HEK293 (cell line): ENCODE measurements at regions not wholly inside any gene's neighbourhood (a gene's known extent, or its start where the extent isn't known, plus 50 kb on each side); places are given as distances from the start of the nearest gene placed in this dataset.

Source experiments
- CTCF ChIA-PET: fragments of 350-600 bp; formaldehyde crosslinking; extraction: SDS; loops from one replicate; lab custom pipeline; 2021; ENCODE audit warnings: antibody characterized with exemption; lab: Yijun Ruan, JAX
- POLR2A ChIA-PET: fragments of 300-600 bp; formaldehyde crosslinking; extraction: SDS; loops from one replicate; lab custom pipeline; 2020; ENCODE audit warnings: antibody characterized with exemption, inconsistent platforms; lab: Yijun Ruan, JAX
- H3K27ac ChIP-seq: fragments of 200-500 bp; sonication (Bioruptor generic); 2 replicates; pipeline ENCODE4 v1.5.1; 2014; ENCODE audit warnings: low read depth, low read length, control low read depth, inconsistent platforms; ENCODE audit errors: extremely low read depth
- H3K36me3 ChIP-seq, 2 experiments: fragments of 200-500 bp in 1 of 2; sonication (Bioruptor generic) in 1 of 2; 1 replicate in 1 of 2; 2 replicates in 1 of 2; pipeline ENCODE4 v1.5.1; 2014 to 2017; ENCODE audit warnings: inconsistent platforms in 2 of 2, low read length in 2 of 2; ENCODE audit not compliant: control insufficient read depth in 2 of 2, insufficient read depth in 1 of 2
- H3K4me1 ChIP-seq: fragments of 200-500 bp; sonication (Bioruptor generic); 2 replicates; pipeline ENCODE4 v1.5.1; 2014; ENCODE audit warnings: mild to moderate bottlenecking, low read length, inconsistent platforms; ENCODE audit not compliant: control insufficient read depth, insufficient read depth
- H3K4me3 ChIP-seq: 2 replicates; pipeline ENCODE4 v1.5.1; 2011; ENCODE audit warnings: low read depth, mild to moderate bottlenecking, control low read depth, low read length, moderate library complexity
- H3K9me3 ChIP-seq: fragments of 200-500 bp; sonication (Bioruptor generic); 2 replicates; pipeline ENCODE4 v1.5.1; 2014; ENCODE audit warnings: low read depth, low read length, inconsistent platforms; ENCODE audit not compliant: control insufficient read depth, insufficient read depth
- BCL11B ChIP-seq: fragments of 450-650 bp; formaldehyde crosslinking; IDR thresholded peaks from 2 replicates; pipeline ENCODE4 v1.5.1; 2016; ENCODE audit warnings: low read depth, missing biosample characterization, missing genetic modification characterization
- FEZF1 ChIP-seq: fragments of 450-650 bp; formaldehyde crosslinking; IDR thresholded peaks from 2 replicates; pipeline ENCODE4 v1.5.1; 2016; ENCODE audit warnings: missing biosample characterization, missing genetic modification characterization
- HOXA7 ChIP-seq: sonication (generic); formaldehyde crosslinking; IDR thresholded peaks from 2 replicates; pipeline ENCODE4 v1.8.1; 2022; ENCODE audit warnings: missing genetic modification reagents, borderline replicate concordance
- HOXD13 ChIP-seq: sonication (generic); formaldehyde crosslinking; IDR thresholded peaks from 2 replicates; pipeline ENCODE4 v1.8.0; 2022; ENCODE audit warnings: missing genetic modification reagents, borderline replicate concordance
- IKZF3 ChIP-seq: fragments of 450-650 bp; IDR thresholded peaks from 2 replicates; pipeline ENCODE4 v1.5.0; 2018; ENCODE audit warnings: missing biosample characterization, mild to moderate bottlenecking, missing genetic modification characterization, moderate library complexity
- OSR2 ChIP-seq: fragments of 450-650 bp; formaldehyde crosslinking; IDR thresholded peaks from 2 replicates; pipeline ENCODE4 v1.5.1; 2016; ENCODE audit warnings: missing biosample characterization, missing genetic modification characterization
- OVOL3 ChIP-seq: fragments of 450-650 bp; formaldehyde crosslinking; IDR thresholded peaks from 2 replicates; pipeline ENCODE4 v1.5.1; 2016; ENCODE audit warnings: missing biosample characterization, missing genetic modification characterization
- REST ChIP-seq: fragments of 450-650 bp; formaldehyde crosslinking; IDR thresholded peaks from 2 replicates; pipeline ENCODE4 v1.5.1; 2016; ENCODE audit warnings: missing biosample characterization, missing genetic modification characterization
- SP2 ChIP-seq: fragments of 450-650 bp; formaldehyde crosslinking; IDR thresholded peaks from 2 replicates; pipeline ENCODE4 v1.5.1; 2016; ENCODE audit warnings: missing biosample characterization, missing genetic modification characterization
- YY1 ChIP-seq: fragments of 450-650 bp; formaldehyde crosslinking; IDR thresholded peaks from 2 replicates; pipeline ENCODE4 v1.5.1; 2018; ENCODE audit warnings: missing biosample characterization, missing genetic modification characterization
- ZBTB17 ChIP-seq: fragments of 450-650 bp; formaldehyde crosslinking; IDR thresholded peaks from 2 replicates; pipeline ENCODE4 v1.5.1; 2016; ENCODE audit warnings: missing biosample characterization, missing genetic modification characterization
- ZEB2 ChIP-seq: fragments of 450-650 bp; formaldehyde crosslinking; IDR thresholded peaks from 2 replicates; pipeline ENCODE4 v1.5.1; 2016; ENCODE audit warnings: missing biosample characterization, missing genetic modification characterization
- ZNF223 ChIP-seq: fragments of 450-650 bp; formaldehyde crosslinking; IDR thresholded peaks from 2 replicates; pipeline ENCODE4 v1.5.1; 2016; ENCODE audit warnings: missing biosample characterization, missing genetic modification characterization
- ZNF239 ChIP-seq: fragments of 450-650 bp; formaldehyde crosslinking; IDR thresholded peaks from 2 replicates; pipeline ENCODE4 v1.5.1; 2016; ENCODE audit warnings: missing biosample characterization, missing genetic modification characterization
- ZNF311 ChIP-seq: fragments of 450-650 bp; formaldehyde crosslinking; IDR thresholded peaks from 2 replicates; pipeline ENCODE4 v1.5.1; 2017; ENCODE audit warnings: missing biosample characterization, missing genetic modification characterization, borderline replicate concordance
- ZNF449 ChIP-seq: fragments of 450-650 bp; formaldehyde crosslinking; IDR thresholded peaks from 2 replicates; pipeline ENCODE4 v1.5.1; 2017; ENCODE audit warnings: missing biosample characterization, mild to moderate bottlenecking, missing genetic modification characterization, moderate library complexity
- ZNF514 ChIP-seq: fragments of 450-650 bp; formaldehyde crosslinking; IDR thresholded peaks from 2 replicates; pipeline ENCODE4 v1.5.1; 2016; ENCODE audit warnings: missing biosample characterization, missing genetic modification characterization
- ZNF521 ChIP-seq: fragments of 450-650 bp; formaldehyde crosslinking; IDR thresholded peaks from 2 replicates; pipeline ENCODE4 v1.5.1; 2017; ENCODE audit warnings: missing biosample characterization, mild to moderate bottlenecking, missing genetic modification characterization
- ZNF623 ChIP-seq: fragments of 450-650 bp; formaldehyde crosslinking; IDR thresholded peaks from 2 replicates; pipeline ENCODE4 v1.5.1; 2016; ENCODE audit warnings: missing biosample characterization, missing genetic modification characterization
- ZNF629 ChIP-seq: fragments of 450-650 bp; formaldehyde crosslinking; IDR thresholded peaks from 2 replicates; pipeline ENCODE4 v1.5.1; 2017; ENCODE audit warnings: missing biosample characterization, missing genetic modification characterization
- ZNF777 ChIP-seq: fragments of 450-650 bp; formaldehyde crosslinking; IDR thresholded peaks from 2 replicates; pipeline ENCODE4 v1.5.1; 2017; ENCODE audit warnings: missing biosample characterization, missing genetic modification characterization, borderline replicate concordance
- ZNF791 ChIP-seq: fragments of 450-650 bp; formaldehyde crosslinking; IDR thresholded peaks from 2 replicates; pipeline ENCODE4 v1.5.1; 2016; ENCODE audit warnings: missing biosample characterization, missing genetic modification characterization
- ZNF830 ChIP-seq: fragments of 450-650 bp; IDR thresholded peaks from 2 replicates; pipeline ENCODE4 v1.5.0; 2018; ENCODE audit warnings: missing biosample characterization, missing genetic modification characterization, low read depth, mild to moderate bottlenecking, moderate library complexity
- ZNF843 ChIP-seq: fragments of 450-650 bp; formaldehyde crosslinking; IDR thresholded peaks from 2 replicates; pipeline ENCODE4 v1.5.1; 2016; ENCODE audit warnings: missing biosample characterization, missing genetic modification characterization
- TF ChIP-seq, protein P1 (sequence below): fragments of 450-650 bp; formaldehyde crosslinking; IDR thresholded peaks from 2 replicates; pipeline ENCODE4 v1.5.1; 2017; ENCODE audit warnings: missing biosample characterization, missing genetic modification characterization
- TF ChIP-seq, protein P2 (sequence below): fragments of 450-650 bp; formaldehyde crosslinking; IDR thresholded peaks from 2 replicates; pipeline ENCODE4 v1.5.1; 2016; ENCODE audit warnings: missing biosample characterization, missing genetic modification characterization, low read depth

DNA sequence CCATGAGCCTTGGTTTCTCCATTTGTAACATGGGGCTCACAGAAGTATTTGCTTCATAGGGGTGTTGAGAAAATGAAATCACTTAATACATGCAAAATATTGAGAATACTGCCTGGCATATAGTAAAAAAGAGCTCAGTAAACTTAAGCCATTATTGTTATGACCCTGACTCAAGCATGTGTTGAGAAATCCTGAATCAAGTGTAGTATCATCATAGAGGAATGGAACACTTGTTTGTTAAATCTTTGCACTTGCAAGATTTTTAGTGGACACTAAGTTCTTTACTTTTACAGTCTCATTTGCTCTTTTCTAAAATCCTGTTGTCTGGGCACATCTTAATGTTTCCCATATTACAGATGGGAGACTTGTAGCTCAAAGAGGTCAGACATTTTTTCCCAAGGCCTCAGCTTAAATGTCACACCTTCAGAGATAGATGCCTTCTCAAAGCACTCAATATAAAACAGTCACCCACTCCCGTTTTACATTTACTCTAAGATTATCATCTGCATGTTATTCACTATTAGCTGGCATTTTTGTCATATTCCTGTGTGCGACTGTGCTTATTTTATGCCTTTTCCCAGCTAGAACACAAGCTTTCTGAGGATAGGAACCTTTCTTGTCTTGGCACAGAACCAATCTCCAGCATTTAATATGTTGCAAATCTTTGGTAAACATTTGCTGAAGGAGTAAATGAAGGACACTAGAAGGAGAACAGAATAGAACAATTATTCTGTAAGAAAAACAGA, 250.0 kb upstream of the TNC start:
- TF ChIP-seq HOXD13 (CRISPR knock-in tag) (no peak), REST (tag by site-specific recombination) (no peak)
- POLR2A ChIA-PET: no interaction called here
- Histone ChIP-seq H3K4me1 (no peaks in the 10 kb centered on the region), H3K4me3 (no peak overlapping the region), H3K36me3 (no peaks in the 10 kb centered on the region), H3K27ac (no peak overlapping the region), H3K9me3 (no peaks in the 10 kb centered on the region)
- CTCF ChIA-PET: interaction anchor here (0.6 kb wide), 1 partner anchor 1119 kb away, joined by 3 read pairs; no protein-coding TSS in a partner anchor

DNA sequence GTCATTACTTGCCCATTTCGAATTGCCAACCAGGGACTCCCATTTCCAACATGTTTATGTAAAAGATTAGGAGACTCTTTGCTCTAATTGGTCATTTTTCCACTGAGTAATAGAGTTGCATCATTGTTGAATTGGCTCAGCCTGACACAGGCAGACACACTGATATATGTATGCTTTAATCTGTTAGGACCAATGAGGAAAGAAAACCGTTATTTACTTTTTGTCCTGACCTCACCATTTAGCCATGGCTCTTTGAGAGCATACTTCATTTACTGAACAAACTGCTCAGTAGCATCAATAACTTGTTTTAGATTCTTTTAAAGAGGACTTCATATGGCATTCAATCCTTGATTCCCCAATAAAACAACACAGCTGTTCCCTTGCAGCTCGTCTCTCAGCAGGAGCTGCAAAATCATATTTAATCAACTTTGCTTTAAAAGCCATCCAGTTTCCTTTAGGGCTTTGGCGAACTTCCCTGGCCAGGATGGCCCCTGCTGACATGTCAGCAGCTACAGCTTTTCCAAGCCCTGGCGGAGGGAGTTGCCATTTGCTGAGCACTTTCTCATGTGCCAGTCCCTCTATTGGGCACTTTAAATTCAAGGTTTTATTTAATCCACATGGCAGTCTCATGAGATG, 251.5 kb upstream of the TNC start:
- Histone ChIP-seq H3K9me3 (no peaks in the 10 kb centered on the region), H3K36me3 (no peaks in the 10 kb centered on the region), H3K27ac (no peak overlapping the region), H3K4me1 (no peaks in the 10 kb centered on the region), H3K4me3 (no peak overlapping the region)
- CTCF ChIA-PET: interaction anchor here (0.9 kb wide), 1 partner anchor 10 kb away, joined by 4 read pairs; no protein-coding TSS in a partner anchor
- POLR2A ChIA-PET: no interaction called here
- peak; percentile 87 for TF ChIP-seq FEZF1 (tag by site-specific recombination)
- TF ChIP-seq OVOL3 (tag by site-specific recombination): peak; percentile 49; the same call in 1 of the 2 replicates
- TF ChIP-seq ZNF311: no peak
- TF ChIP-seq, protein P1, sequence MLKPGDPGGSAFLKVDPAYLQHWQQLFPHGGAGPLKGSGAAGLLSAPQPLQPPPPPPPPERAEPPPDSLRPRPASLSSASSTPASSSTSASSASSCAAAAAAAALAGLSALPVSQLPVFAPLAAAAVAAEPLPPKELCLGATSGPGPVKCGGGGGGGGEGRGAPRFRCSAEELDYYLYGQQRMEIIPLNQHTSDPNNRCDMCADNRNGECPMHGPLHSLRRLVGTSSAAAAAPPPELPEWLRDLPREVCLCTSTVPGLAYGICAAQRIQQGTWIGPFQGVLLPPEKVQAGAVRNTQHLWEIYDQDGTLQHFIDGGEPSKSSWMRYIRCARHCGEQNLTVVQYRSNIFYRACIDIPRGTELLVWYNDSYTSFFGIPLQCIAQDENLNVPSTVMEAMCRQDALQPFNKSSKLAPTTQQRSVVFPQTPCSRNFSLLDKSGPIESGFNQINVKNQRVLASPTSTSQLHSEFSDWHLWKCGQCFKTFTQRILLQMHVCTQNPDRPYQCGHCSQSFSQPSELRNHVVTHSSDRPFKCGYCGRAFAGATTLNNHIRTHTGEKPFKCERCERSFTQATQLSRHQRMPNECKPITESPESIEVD: peak; percentile 59; the same call in 1 of the 2 replicates
- no peak for TF ChIP-seq ZBTB17 (tag by site-specific recombination)
- no peak for TF ChIP-seq YY1
- no peak for TF ChIP-seq ZNF830
- no peak for TF ChIP-seq ZNF521
- TF ChIP-seq IKZF3 (tag by site-specific recombination): no peak
- TF ChIP-seq ZNF791 (tag by site-specific recombination): no peak
- no peak for TF ChIP-seq ZNF449 (tag by site-specific recombination)
- no peak for TF ChIP-seq ZNF514
- peak; percentile 51; the same call in 1 of the 2 replicates for TF ChIP-seq ZEB2 (tag by site-specific recombination)
- TF ChIP-seq ZNF843 (tag by site-specific recombination): 0 out of 2 replicates have a peak, but pooled peaks have one; percentile 27
- TF ChIP-seq, protein P2, sequence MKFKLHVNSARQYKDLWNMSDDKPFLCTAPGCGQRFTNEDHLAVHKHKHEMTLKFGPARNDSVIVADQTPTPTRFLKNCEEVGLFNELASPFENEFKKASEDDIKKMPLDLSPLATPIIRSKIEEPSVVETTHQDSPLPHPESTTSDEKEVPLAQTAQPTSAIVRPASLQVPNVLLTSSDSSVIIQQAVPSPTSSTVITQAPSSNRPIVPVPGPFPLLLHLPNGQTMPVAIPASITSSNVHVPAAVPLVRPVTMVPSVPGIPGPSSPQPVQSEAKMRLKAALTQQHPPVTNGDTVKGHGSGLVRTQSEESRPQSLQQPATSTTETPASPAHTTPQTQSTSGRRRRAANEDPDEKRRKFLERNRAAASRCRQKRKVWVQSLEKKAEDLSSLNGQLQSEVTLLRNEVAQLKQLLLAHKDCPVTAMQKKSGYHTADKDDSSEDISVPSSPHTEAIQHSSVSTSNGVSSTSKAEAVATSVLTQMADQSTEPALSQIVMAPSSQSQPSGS (tag by site-specific recombination): 0 out of 2 replicates have a peak, but pooled peaks have one; percentile 19
- no peak for TF ChIP-seq ZNF623 (tag by site-specific recombination)
- TF ChIP-seq SP2 (tag by site-specific recombination): 0 out of 2 replicates have a peak, but pooled peaks have one; percentile 8
- no peak for TF ChIP-seq BCL11B
- no peak for TF ChIP-seq ZNF223 (tag by site-specific recombination)
- TF ChIP-seq ZNF239: no peak
- TF ChIP-seq ZNF777 (tag by site-specific recombination): no peak
- TF ChIP-seq ZNF629: peak; percentile 81
- TF ChIP-seq HOXA7 (CRISPR knock-in tag): no peak
- TF ChIP-seq OSR2: peak; percentile 68
